SK-N-SH (cell line): ENCODE measurements at regions not wholly inside any gene's neighbourhood (a gene's known extent, or its start where the extent isn't known, plus 50 kb on each side); places are given as distances from the start of the nearest gene placed in this dataset.

ENCODE experiments used
- CTCF ChIA-PET: fragments of 300-600, 350-600 bp; formaldehyde crosslinking; extraction: SDS; loops from one replicate; lab custom pipeline; 2021; lab: Yijun Ruan, JAX
- POLR2A ChIA-PET: fragments of 350-600 bp; sonication (Branson Sonifier 250); formaldehyde crosslinking; extraction: SDS; loops from one replicate; lab custom pipeline; 2020; ENCODE audit warnings: antibody characterized with exemption, inconsistent platforms; lab: Yijun Ruan, JAX
- DNase-seq: peaks from one replicate; pipeline ENCODE4 v3.0.0; 2012
- H2AFZ ChIP-seq: fragments of 200-600 bp; sonication (generic); 2 replicates; pipeline ENCODE4 v1.8.1; 2016; ENCODE audit warnings: antibody characterized with exemption, mild to moderate bottlenecking, low read depth
- H3F3A ChIP-seq: fragments of 200-600 bp; sonication (generic); replicated peaks from 2 replicates; pipeline ENCODE3; 2016; ENCODE audit warnings: antibody characterized with exemption, mild to moderate bottlenecking; ENCODE audit not compliant: insufficient read depth
- H3K27ac ChIP-seq, 2 experiments: fragments of 200-500 bp in 1 of 2; fragments of 200-600 bp in 1 of 2; sonication (Bioruptor generic) in 1 of 2; sonication (generic), shearing (Covaris generic) in 1 of 2; 2 replicates each; pipeline versions ENCODE4 v1.5.1 to v1.6.1; 2014 to 2016; ENCODE audit warnings: low read depth in 2 of 2, inconsistent platforms in 1 of 2, low read length in 1 of 2, mild to moderate bottlenecking in 1 of 2, mixed read lengths in 1 of 2
- H3K27me3 ChIP-seq: fragments of 200-600 bp; sonication (generic), shearing (Covaris generic); 2 replicates; pipeline ENCODE4 v1.6.1; 2016; ENCODE audit warnings: mixed run types; ENCODE audit not compliant: insufficient read depth
- H3K36me3 ChIP-seq, 2 experiments: fragments of 200-500 bp in 1 of 2; fragments of 200-600 bp in 1 of 2; sonication (Bioruptor generic) in 1 of 2; sonication (generic) in 1 of 2; replicated peaks in 1 of 2; 2 replicates each; pipeline versions ENCODE3 to v1.5.1; 2014 to 2016; ENCODE audit warnings: low read length in 1 of 2, mild to moderate bottlenecking in 1 of 2; ENCODE audit not compliant: insufficient read depth in 2 of 2, control insufficient read depth in 1 of 2
- H3K4me1 ChIP-seq, 2 experiments: fragments of 200-500 bp in 1 of 2; fragments of 200-600 bp in 1 of 2; sonication (Bioruptor generic) in 1 of 2; sonication (generic), shearing (Covaris generic) in 1 of 2; 2 replicates each; pipeline versions ENCODE4 v1.5.1 to v1.6.1; 2014 to 2016; ENCODE audit warnings: low read depth in 1 of 2, low read length in 1 of 2, mixed run types in 1 of 2; ENCODE audit not compliant: insufficient read depth in 2 of 2, control insufficient read depth in 1 of 2
- H3K4me2 ChIP-seq: fragments of 200-600 bp; sonication (generic), shearing (Covaris generic); 2 replicates; pipeline ENCODE4 v1.6.1; 2017; ENCODE audit warnings: mixed run types
- H3K4me3 ChIP-seq, 2 experiments: fragments of 200-500 bp in 1 of 2; fragments of 200-600 bp in 1 of 2; sonication (Bioruptor generic) in 1 of 2; sonication (generic), shearing (Covaris generic) in 1 of 2; 2 replicates each; pipeline versions ENCODE4 v1.5.1 to v1.8.1; 2014 to 2016; ENCODE audit warnings: low read depth in 2 of 2, inconsistent platforms in 1 of 2, low read length in 1 of 2, mild to moderate bottlenecking in 1 of 2, mixed read lengths in 1 of 2, moderate library complexity in 1 of 2
- H3K79me2 ChIP-seq: fragments of 200-600 bp; sonication (generic); 2 replicates; pipeline ENCODE4 v1.8.1; 2017; ENCODE audit warnings: mild to moderate bottlenecking; ENCODE audit not compliant: insufficient read depth
- H3K9ac ChIP-seq: fragments of 200-600 bp; sonication (generic); 2 replicates; pipeline ENCODE4 v1.6.1; 2017; ENCODE audit warnings: mixed run types
- H3K9me2 ChIP-seq: fragments of 200-600 bp; sonication (generic); 2 replicates; pipeline ENCODE4 v1.6.1; 2017; ENCODE audit warnings: mixed run types
- H3K9me3 ChIP-seq: fragments of 200-600 bp; sonication (generic); 2 replicates; pipeline ENCODE4 v1.6.1; 2017; ENCODE audit warnings: mixed run types, mild to moderate bottlenecking, moderate library complexity
- H4K20me1 ChIP-seq: fragments of 200-600 bp; sonication (generic); 2 replicates; pipeline ENCODE4 v1.6.1; 2017; ENCODE audit warnings: mild to moderate bottlenecking, mixed run types; ENCODE audit not compliant: insufficient read depth
- CHD2 ChIP-seq: fragments of 150-350 bp; IDR thresholded peaks from 2 replicates; pipeline ENCODE4 v1.6.1; 2018; ENCODE audit warnings: low read length; ENCODE audit not compliant: partially characterized antibody
- ELF1 ChIP-seq: IDR thresholded peaks from 2 replicates; pipeline ENCODE4 v1.4.0; 2012
- FOXM1 ChIP-seq: IDR thresholded peaks from 2 replicates; pipeline ENCODE4 v1.4.0; 2012; ENCODE audit warnings: low read depth, mild to moderate bottlenecking
- MXI1 ChIP-seq: IDR thresholded peaks from 2 replicates; pipeline ENCODE4 v1.6.1; 2012; ENCODE audit warnings: mild to moderate bottlenecking, low read depth, low read length, improper control_type of control experiment
- RXRA ChIP-seq: IDR thresholded peaks from 2 replicates; pipeline ENCODE4 v1.4.0; 2012; ENCODE audit warnings: low read depth, mild to moderate bottlenecking, borderline replicate concordance
- TEAD4 ChIP-seq: IDR thresholded peaks from 2 replicates; pipeline ENCODE4 v1.4.0; 2012; ENCODE audit warnings: mild to moderate bottlenecking, borderline replicate concordance; ENCODE audit not compliant: insufficient read depth
- WGBS: methylation state at CpG from one replicate; pipeline ENCODE4 v1.1.6; 2017; ENCODE audit warnings: low lambda C conversion rate; 5-methylcytosine and 5-hydroxymethylcytosine counted together
- TF ChIP-seq, protein P1 (sequence below): IDR thresholded peaks from 2 replicates; pipeline ENCODE4 v1.6.1; 2012; ENCODE audit warnings: mild to moderate bottlenecking, low read depth, low read length, moderate library complexity
- TF ChIP-seq, protein P2 (sequence below): fragments of 150-350 bp; IDR thresholded peaks from 2 replicates; pipeline ENCODE4 v1.6.1; 2017; ENCODE audit warnings: antibody characterized with exemption, low read length, low read depth, borderline replicate concordance

DNA sequence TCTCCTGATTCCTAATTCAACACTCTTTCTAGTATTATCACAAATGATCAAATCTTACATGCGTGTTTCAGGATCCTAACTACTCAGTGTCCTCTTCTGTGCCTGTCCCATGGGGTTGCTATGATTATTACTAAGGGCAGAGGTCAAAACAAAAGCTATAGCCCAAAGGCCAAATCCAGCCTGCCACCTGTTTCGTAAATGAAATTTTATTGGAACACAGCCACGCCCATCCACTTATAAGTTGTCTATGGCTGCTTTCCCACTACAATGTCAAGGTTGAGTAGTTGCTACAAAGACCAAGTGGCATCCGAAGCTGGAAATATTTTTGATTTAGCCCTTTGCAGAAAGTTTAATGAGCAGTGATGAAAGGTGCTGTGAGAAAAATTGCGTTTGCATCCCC is 336.6 kb downstream of the TMEM114 start:
- TF ChIP-seq, protein P1, sequence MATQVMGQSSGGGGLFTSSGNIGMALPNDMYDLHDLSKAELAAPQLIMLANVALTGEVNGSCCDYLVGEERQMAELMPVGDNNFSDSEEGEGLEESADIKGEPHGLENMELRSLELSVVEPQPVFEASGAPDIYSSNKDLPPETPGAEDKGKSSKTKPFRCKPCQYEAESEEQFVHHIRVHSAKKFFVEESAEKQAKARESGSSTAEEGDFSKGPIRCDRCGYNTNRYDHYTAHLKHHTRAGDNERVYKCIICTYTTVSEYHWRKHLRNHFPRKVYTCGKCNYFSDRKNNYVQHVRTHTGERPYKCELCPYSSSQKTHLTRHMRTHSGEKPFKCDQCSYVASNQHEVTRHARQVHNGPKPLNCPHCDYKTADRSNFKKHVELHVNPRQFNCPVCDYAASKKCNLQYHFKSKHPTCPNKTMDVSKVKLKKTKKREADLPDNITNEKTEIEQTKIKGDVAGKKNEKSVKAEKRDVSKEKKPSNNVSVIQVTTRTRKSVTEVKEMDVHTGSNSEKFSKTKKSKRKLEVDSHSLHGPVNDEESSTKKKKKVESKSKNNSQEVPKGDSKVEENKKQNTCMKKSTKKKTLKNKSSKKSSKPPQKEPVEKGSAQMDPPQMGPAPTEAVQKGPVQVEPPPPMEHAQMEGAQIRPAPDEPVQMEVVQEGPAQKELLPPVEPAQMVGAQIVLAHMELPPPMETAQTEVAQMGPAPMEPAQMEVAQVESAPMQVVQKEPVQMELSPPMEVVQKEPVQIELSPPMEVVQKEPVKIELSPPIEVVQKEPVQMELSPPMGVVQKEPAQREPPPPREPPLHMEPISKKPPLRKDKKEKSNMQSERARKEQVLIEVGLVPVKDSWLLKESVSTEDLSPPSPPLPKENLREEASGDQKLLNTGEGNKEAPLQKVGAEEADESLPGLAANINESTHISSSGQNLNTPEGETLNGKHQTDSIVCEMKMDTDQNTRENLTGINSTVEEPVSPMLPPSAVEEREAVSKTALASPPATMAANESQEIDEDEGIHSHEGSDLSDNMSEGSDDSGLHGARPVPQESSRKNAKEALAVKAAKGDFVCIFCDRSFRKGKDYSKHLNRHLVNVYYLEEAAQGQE, result no peak
- TF ChIP-seq FOXM1 (no peak), CHD2 (no peak), ELF1 (no peak), TEAD4 (no peak), RXRA (no peak)
- TF ChIP-seq, protein P2, sequence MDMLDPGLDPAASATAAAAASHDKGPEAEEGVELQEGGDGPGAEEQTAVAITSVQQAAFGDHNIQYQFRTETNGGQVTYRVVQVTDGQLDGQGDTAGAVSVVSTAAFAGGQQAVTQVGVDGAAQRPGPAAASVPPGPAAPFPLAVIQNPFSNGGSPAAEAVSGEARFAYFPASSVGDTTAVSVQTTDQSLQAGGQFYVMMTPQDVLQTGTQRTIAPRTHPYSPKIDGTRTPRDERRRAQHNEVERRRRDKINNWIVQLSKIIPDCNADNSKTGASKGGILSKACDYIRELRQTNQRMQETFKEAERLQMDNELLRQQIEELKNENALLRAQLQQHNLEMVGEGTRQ, result no peak
- Histone ChIP-seq H3K27me3 (no peaks in the 10 kb centered on the region), H3F3A (no peaks in the 10 kb centered on the region), H3K79me2 (no peaks in the 10 kb centered on the region), H3K27ac (no peak overlapping the region), H2AFZ (no peak overlapping the region), H3K4me2 (no peak overlapping the region), H4K20me1 (no peaks in the 10 kb centered on the region), H3K36me3 (no peaks in the 10 kb centered on the region), H3K9ac (no peak overlapping the region), H3K9me2 (no peaks in the 10 kb centered on the region), H3K4me3 (no peak overlapping the region), H3K9me3 (peaks cover 3% of the 10 kb centered on the region; the same call in 1 of the 2 replicates), H3K4me1 (no peaks in the 10 kb centered on the region)
- WGBS, result 0% methylated on average over 5 of the region's 5 CpGs
- ChIA-PET POLR2A (no interaction called here), CTCF (interaction anchor here (0.7 kb wide), 1 partner anchor 9 kb away, joined by 3 read pairs; no protein-coding TSS in a partner anchor)
- DNase-seq, result no peak

DNA sequence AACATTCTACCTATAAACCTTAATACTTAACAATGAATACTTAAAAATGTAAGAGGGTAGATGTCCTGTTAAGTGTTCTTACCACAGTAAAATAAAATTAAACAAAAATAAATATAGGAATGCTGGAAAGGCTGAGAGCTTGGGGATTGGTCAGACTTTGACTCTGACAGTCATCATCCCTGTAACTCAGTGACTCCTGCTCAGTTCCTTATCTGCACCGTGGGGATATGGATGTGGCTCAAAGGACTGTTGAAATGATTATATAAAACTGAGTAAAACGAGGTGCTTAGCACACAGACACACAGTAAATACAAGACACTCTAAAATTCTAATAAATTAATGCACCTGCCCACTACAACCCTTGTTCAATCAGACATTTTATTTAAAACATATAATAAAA is 338.6 kb downstream of the TMEM114 start:
- no peaks in the 10 kb centered on the region for H3K36me3 ChIP-seq
- ChIA-PET POLR2A (no interaction called here), CTCF (no interaction called here)
- no peak overlapping the region for H3K27ac ChIP-seq
- no peaks in the 10 kb centered on the region for H3K4me1 ChIP-seq
- H3K27me3 ChIP-seq, result no peaks in the 10 kb centered on the region
- H3K9me3 ChIP-seq, result peaks cover 3% of the 10 kb centered on the region
- TF ChIP-seq, protein P1, result no peak
- TF ChIP-seq MXI1, result no peak
- no peaks in the 10 kb centered on the region for H4K20me1 ChIP-seq
- H3K9me2 ChIP-seq, result no peaks in the 10 kb centered on the region
- no peak overlapping the region for H3K4me2 ChIP-seq
- H2AFZ ChIP-seq, result no peak overlapping the region
- DNase-seq, result no peak
- H3K9ac ChIP-seq, result no peak overlapping the region
- no peak overlapping the region for H3K4me3 ChIP-seq
- H3F3A ChIP-seq, result no peaks in the 10 kb centered on the region
- H3K79me2 ChIP-seq, result no peaks in the 10 kb centered on the region
- 2% methylated on average over 2 of the region's 2 CpGs for WGBS
